ENCODE measurements at regions not wholly inside any gene's neighbourhood (a gene's known extent, or its start where the extent isn't known, plus 50 kb on each side); places are given as distances from the start of the nearest gene placed in this dataset.
A peak's percentile ranks its signal among the peaks of the same experiment; 100 is the strongest.

DNA sequence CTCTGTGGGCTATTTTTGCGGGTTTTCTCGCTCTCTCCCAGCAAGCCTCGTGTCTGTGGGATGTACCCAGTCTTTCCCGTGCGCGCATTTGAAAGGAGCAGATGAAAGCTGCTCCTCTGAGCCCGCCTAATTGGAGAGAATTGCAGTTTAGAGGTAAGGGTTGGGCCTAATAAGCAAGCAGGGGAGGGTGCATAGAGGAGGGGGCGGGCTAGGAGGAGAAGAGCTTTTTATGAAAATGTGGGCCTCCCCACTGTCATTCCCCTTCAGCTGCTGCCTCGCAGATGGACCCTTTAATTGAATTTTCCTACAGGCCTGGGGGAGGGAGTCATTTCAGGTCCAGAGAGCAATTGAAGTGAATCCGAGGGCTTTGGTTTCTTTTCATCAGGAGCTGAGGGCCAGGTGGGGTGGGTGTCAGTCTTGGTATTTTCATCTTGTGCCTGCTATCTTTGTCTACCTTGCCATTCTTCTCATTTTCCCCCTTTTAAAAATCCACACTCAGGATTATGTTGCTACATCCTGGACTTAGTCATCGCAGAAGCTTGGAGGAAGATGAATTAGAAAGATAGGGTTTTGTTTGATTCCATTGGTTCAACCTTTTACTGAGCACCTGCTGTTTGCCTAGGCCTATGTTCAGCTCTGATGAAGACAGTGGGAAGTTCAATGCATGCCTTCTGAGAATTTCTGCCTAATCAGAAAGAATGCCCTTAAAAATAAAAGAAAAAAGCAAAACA lies 423.4 kb downstream of the CD83 start:
- Histone ChIP-seq H3K36me3 (ENCODE audit: insufficient read depth) (no peaks in the 10 kb centered on the region; the same call in 1 of the 2 replicates), H3K79me2 (replicated peaks; ENCODE audit: insufficient read depth) (no peaks in the 10 kb centered on the region), H3K9me2 (ENCODE audit: insufficient read depth) (peaks cover 19% of the 10 kb centered on the region), H2AFZ (peak overlapping the region; percentile 76), H3K4me3 (no peak overlapping the region), H3F3A (replicated peaks; ENCODE audit: low read depth) (no peaks in the 10 kb centered on the region), H4K20me1 (replicated peaks; ENCODE audit: insufficient read depth) (no peaks in the 10 kb centered on the region), H3K27me3 (ENCODE audit: insufficient read depth) (no peaks in the 10 kb centered on the region), H3K27ac (ENCODE audit: low read depth) (no peak overlapping the region), H3K4me2 (peak overlapping the region; percentile 40; the same call in 1 of the 2 replicates), H3K4me1 (ENCODE audit: insufficient read depth) (peaks cover 12% of the 10 kb centered on the region)
- TF ChIP-seq EZH2 (IDR thresholded peaks at IDR 0.05; ENCODE audit: low read depth, unreplicated experiment) (no peak), ZNF331 (CRISPR knock-in tag; IDR thresholded peaks at IDR 0.05; ENCODE audit: low read depth) (no peak), STAT1 (IDR thresholded peaks at IDR 0.05; ENCODE audit: unreplicated experiment) (no peak), EZH2phosphoT487 (IDR thresholded peaks at IDR 0.05; ENCODE audit: unreplicated experiment) (no peak), NANOG (IDR thresholded peaks at IDR 0.05; ENCODE audit: borderline replicate concordance) (no peak), CREB1 (CRISPR knock-in tag; IDR thresholded peaks at IDR 0.05; ENCODE audit: low read depth) (no peak), ZNF114 (CRISPR knock-in tag; IDR thresholded peaks at IDR 0.05) (no peak)
- TF ChIP-seq, protein P1, sequence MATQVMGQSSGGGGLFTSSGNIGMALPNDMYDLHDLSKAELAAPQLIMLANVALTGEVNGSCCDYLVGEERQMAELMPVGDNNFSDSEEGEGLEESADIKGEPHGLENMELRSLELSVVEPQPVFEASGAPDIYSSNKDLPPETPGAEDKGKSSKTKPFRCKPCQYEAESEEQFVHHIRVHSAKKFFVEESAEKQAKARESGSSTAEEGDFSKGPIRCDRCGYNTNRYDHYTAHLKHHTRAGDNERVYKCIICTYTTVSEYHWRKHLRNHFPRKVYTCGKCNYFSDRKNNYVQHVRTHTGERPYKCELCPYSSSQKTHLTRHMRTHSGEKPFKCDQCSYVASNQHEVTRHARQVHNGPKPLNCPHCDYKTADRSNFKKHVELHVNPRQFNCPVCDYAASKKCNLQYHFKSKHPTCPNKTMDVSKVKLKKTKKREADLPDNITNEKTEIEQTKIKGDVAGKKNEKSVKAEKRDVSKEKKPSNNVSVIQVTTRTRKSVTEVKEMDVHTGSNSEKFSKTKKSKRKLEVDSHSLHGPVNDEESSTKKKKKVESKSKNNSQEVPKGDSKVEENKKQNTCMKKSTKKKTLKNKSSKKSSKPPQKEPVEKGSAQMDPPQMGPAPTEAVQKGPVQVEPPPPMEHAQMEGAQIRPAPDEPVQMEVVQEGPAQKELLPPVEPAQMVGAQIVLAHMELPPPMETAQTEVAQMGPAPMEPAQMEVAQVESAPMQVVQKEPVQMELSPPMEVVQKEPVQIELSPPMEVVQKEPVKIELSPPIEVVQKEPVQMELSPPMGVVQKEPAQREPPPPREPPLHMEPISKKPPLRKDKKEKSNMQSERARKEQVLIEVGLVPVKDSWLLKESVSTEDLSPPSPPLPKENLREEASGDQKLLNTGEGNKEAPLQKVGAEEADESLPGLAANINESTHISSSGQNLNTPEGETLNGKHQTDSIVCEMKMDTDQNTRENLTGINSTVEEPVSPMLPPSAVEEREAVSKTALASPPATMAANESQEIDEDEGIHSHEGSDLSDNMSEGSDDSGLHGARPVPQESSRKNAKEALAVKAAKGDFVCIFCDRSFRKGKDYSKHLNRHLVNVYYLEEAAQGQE (IDR thresholded peaks at IDR 0.05; ENCODE audit: unreplicated experiment), result no peak
- TF ChIP-seq, protein P2, sequence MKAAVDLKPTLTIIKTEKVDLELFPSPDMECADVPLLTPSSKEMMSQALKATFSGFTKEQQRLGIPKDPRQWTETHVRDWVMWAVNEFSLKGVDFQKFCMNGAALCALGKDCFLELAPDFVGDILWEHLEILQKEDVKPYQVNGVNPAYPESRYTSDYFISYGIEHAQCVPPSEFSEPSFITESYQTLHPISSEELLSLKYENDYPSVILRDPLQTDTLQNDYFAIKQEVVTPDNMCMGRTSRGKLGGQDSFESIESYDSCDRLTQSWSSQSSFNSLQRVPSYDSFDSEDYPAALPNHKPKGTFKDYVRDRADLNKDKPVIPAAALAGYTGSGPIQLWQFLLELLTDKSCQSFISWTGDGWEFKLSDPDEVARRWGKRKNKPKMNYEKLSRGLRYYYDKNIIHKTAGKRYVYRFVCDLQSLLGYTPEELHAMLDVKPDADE (IDR thresholded peaks at IDR 0.05), result no peak
- TF ChIP-seq, protein P3, sequence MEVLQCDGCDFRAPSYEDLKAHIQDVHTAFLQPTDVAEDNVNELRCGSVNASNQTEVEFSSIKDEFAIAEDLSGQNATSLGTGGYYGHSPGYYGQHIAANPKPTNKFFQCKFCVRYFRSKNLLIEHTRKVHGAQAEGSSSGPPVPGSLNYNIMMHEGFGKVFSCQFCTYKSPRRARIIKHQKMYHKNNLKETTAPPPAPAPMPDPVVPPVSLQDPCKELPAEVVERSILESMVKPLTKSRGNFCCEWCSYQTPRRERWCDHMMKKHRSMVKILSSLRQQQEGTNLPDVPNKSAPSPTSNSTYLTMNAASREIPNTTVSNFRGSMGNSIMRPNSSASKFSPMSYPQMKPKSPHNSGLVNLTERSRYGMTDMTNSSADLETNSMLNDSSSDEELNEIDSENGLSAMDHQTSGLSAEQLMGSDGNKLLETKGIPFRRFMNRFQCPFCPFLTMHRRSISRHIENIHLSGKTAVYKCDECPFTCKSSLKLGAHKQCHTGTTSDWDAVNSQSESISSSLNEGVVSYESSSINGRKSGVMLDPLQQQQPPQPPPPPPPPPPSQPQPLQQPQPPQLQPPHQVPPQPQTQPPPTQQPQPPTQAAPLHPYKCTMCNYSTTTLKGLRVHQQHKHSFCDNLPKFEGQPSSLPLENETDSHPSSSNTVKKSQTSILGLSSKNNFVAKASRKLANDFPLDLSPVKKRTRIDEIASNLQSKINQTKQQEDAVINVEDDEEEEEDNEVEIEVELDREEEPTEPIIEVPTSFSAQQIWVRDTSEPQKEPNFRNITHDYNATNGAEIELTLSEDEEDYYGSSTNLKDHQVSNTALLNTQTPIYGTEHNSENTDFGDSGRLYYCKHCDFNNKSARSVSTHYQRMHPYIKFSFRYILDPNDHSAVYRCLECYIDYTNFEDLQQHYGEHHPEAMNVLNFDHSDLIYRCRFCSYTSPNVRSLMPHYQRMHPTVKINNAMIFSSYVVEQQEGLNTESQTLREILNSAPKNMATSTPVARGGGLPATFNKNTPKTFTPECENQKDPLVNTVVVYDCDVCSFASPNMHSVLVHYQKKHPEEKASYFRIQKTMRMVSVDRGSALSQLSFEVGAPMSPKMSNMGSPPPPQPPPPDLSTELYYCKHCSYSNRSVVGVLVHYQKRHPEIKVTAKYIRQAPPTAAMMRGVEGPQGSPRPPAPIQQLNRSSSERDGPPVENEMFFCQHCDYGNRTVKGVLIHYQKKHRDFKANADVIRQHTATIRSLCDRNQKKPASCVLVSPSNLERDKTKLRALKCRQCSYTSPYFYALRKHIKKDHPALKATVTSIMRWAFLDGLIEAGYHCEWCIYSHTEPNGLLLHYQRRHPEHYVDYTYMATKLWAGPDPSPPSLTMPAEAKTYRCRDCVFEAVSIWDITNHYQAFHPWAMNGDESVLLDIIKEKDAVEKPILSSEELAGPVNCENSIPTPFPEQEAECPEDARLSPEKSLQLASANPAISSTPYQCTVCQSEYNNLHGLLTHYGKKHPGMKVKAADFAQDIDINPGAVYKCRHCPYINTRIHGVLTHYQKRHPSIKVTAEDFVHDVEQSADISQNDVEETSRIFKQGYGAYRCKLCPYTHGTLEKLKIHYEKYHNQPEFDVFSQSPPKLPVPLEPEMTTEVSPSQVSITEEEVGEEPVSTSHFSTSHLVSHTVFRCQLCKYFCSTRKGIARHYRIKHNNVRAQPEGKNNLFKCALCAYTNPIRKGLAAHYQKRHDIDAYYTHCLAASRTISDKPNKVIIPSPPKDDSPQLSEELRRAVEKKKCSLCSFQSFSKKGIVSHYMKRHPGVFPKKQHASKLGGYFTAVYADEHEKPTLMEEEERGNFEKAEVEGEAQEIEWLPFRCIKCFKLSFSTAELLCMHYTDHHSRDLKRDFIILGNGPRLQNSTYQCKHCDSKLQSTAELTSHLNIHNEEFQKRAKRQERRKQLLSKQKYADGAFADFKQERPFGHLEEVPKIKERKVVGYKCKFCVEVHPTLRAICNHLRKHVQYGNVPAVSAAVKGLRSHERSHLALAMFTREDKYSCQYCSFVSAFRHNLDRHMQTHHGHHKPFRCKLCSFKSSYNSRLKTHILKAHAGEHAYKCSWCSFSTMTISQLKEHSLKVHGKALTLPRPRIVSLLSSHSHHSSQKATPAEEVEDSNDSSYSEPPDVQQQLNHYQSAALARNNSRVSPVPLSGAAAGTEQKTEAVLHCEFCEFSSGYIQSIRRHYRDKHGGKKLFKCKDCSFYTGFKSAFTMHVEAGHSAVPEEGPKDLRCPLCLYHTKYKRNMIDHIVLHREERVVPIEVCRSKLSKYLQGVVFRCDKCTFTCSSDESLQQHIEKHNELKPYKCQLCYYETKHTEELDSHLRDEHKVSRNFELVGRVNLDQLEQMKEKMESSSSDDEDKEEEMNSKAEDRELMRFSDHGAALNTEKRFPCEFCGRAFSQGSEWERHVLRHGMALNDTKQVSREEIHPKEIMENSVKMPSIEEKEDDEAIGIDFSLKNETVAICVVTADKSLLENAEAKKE (CRISPR knock-in tag; IDR thresholded peaks at IDR 0.05), result no peak
- TF ChIP-seq, protein P4, sequence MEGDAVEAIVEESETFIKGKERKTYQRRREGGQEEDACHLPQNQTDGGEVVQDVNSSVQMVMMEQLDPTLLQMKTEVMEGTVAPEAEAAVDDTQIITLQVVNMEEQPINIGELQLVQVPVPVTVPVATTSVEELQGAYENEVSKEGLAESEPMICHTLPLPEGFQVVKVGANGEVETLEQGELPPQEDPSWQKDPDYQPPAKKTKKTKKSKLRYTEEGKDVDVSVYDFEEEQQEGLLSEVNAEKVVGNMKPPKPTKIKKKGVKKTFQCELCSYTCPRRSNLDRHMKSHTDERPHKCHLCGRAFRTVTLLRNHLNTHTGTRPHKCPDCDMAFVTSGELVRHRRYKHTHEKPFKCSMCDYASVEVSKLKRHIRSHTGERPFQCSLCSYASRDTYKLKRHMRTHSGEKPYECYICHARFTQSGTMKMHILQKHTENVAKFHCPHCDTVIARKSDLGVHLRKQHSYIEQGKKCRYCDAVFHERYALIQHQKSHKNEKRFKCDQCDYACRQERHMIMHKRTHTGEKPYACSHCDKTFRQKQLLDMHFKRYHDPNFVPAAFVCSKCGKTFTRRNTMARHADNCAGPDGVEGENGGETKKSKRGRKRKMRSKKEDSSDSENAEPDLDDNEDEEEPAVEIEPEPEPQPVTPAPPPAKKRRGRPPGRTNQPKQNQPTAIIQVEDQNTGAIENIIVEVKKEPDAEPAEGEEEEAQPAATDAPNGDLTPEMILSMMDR (conservative IDR thresholded peaks at IDR 0.05; ENCODE audit: low read depth in 2 of 2), result no peak
- Mint-ChIP-seq H3K9me3 (peaks cover 2% of the 10 kb centered on the region; the same call in 1 of the 3 replicates), H3K27me3 (ENCODE audit: insufficient read depth, low read depth, poor library complexity) (peaks cover 7% of the 10 kb centered on the region), H3K27ac (no peak overlapping the region), H3K4me1 (peaks cover 29% of the 10 kb centered on the region), H3K4me3 (no peak overlapping the region), H3K36me3 (ENCODE audit: low read depth) (no peaks in the 10 kb centered on the region)
- peak; percentile 35 for DNase-seq (ENCODE audit: low spot score)
- ATAC-seq, result peak; percentile 90
